ENCODE measurements at regions not wholly inside any gene's neighbourhood (a gene's known extent, or its start where the extent isn't known, plus 50 kb on each side); places are given as distances from the start of the nearest gene placed in this dataset.
"Not testable (repeated sequence)": the region's sequence is repeated elsewhere in the genome, so short reads cannot be mapped to it uniquely, and the experiment has no call there.

DNA sequence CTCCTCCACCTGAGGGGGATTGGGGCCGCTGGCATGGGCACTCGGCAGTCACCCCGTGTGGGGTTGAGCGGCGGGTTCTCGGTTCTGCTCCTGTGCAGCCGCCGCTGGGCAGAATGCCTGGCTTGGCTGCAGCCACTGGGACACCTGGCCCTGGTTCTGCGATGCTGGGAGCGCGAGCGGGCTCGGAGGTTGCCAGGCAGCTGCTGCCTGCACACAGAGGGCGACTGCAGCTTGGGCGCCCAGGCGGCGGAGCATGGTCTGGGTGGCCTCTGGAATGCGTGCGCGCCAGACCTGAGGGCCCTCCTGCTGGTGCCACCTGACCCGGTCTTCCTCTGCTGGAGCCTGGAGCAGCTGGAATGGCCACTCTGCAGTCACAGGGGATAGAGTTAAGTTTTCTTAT, 85.1 kb upstream of the CCDC180 start:
- TF ChIP-seq EZH2phosphoT487 (IDR thresholded peaks at IDR 0.05; ENCODE audit: low read depth): not testable (repeated sequence)
- TF ChIP-seq, protein P1, sequence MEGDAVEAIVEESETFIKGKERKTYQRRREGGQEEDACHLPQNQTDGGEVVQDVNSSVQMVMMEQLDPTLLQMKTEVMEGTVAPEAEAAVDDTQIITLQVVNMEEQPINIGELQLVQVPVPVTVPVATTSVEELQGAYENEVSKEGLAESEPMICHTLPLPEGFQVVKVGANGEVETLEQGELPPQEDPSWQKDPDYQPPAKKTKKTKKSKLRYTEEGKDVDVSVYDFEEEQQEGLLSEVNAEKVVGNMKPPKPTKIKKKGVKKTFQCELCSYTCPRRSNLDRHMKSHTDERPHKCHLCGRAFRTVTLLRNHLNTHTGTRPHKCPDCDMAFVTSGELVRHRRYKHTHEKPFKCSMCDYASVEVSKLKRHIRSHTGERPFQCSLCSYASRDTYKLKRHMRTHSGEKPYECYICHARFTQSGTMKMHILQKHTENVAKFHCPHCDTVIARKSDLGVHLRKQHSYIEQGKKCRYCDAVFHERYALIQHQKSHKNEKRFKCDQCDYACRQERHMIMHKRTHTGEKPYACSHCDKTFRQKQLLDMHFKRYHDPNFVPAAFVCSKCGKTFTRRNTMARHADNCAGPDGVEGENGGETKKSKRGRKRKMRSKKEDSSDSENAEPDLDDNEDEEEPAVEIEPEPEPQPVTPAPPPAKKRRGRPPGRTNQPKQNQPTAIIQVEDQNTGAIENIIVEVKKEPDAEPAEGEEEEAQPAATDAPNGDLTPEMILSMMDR (IDR thresholded peaks at IDR 0.05; ENCODE audit: low read depth, low read length): not testable (repeated sequence)

All from OCI-LY3 (cell line).